Mucosa of descending colon (tissue), 3 donors: ENCODE measurements at regions not wholly inside any gene's neighbourhood (a gene's known extent, or its start where the extent isn't known, plus 50 kb on each side); places are given as distances from the start of the nearest gene placed in this dataset.
A peak's percentile ranks its signal among the peaks of the same experiment; 100 is the strongest.
"Not testable (repeated sequence)": the region's sequence is repeated elsewhere in the genome, so short reads cannot be mapped to it uniquely, and the experiment has no call there.

Experiments
- ATAC-seq: fragments of 200-7000 bp; cut with Tn5 transposase; one replicate; pipeline ENCODE4 v1.9.1; 2020; ENCODE audit warnings: mild to moderate bottlenecking, moderate library complexity
- DNase-seq, 3 donors: peaks; one replicate each; pipeline ENCODE4 v3.0.0-alpha.2; 2020
- H3K36me3 ChIP-seq: fragments of 200-600 bp; one replicate; pipeline ENCODE4 v1.8.0; 2021; ENCODE audit warnings: low read depth, mild to moderate bottlenecking
- H3K4me1 ChIP-seq: fragments of 200-600 bp; one replicate; pipeline ENCODE4 v1.8.0; 2021; ENCODE audit warnings: low read depth, mild to moderate bottlenecking
- H3K4me3 ChIP-seq: fragments of 200-600 bp; one replicate; pipeline ENCODE4 v1.8.0; 2021; ENCODE audit warnings: mild to moderate bottlenecking
- H3K9me3 ChIP-seq: fragments of 200-600 bp; one replicate; pipeline ENCODE4 v1.8.0; 2021; ENCODE audit warnings: mild to moderate bottlenecking
- intact Hi-C, 2 donors: fragments of 100-400 bp; cut with DNase I in 1 of 2; cut with micrococcal nuclease in 1 of 2; formaldehyde crosslinking; loops; one replicate each; pipeline versions ENCODE4 v1.11.0 to v1.11.1; 2022; cut with DNase I, micrococcal nuclease
- TF ChIP-seq, protein P1 (sequence below): fragments of 200-600 bp; IDR thresholded peaks from one replicate; pipeline ENCODE4 v1.8.0; 2022; ENCODE audit warnings: antibody characterized with exemption, mild to moderate bottlenecking
- donor health status: DM: no; HTN: no; CAD: no; lungs with moderate emphysema.
- donor health status: DM: no; HTN: no; CAD: no.
- donor health status: DM: no; HTN: yes; CAD: no.

- ATAC-seq = no peak
- H3K36me3 ChIP-seq = no peaks in the 10 kb centered on the region
- TF ChIP-seq, protein P1, sequence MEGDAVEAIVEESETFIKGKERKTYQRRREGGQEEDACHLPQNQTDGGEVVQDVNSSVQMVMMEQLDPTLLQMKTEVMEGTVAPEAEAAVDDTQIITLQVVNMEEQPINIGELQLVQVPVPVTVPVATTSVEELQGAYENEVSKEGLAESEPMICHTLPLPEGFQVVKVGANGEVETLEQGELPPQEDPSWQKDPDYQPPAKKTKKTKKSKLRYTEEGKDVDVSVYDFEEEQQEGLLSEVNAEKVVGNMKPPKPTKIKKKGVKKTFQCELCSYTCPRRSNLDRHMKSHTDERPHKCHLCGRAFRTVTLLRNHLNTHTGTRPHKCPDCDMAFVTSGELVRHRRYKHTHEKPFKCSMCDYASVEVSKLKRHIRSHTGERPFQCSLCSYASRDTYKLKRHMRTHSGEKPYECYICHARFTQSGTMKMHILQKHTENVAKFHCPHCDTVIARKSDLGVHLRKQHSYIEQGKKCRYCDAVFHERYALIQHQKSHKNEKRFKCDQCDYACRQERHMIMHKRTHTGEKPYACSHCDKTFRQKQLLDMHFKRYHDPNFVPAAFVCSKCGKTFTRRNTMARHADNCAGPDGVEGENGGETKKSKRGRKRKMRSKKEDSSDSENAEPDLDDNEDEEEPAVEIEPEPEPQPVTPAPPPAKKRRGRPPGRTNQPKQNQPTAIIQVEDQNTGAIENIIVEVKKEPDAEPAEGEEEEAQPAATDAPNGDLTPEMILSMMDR = no peak
- no peak overlapping the region for H3K4me3 ChIP-seq
- no peaks in the 10 kb centered on the region for H3K4me1 ChIP-seq
- H3K9me3 ChIP-seq = no peaks in the 10 kb centered on the region
- intact Hi-C loops = no loop called here
- DNase-seq = no peak
Measured at GRCh38 chr5:89307972-89308371, 425.0 kb upstream of the MEF2C start.

- DNase-seq, H3K4me3 ChIP-seq, intact Hi-C loops, H3K4me1 ChIP-seq, ATAC-seq, H3K36me3 ChIP-seq, H3K9me3 ChIP-seq: not testable (repeated sequence)
Measured at GRCh38 chr5:89307141-89307540, 424.2 kb upstream of the MEF2C start.

- Histone ChIP-seq H3K4me1 (no peaks in the 10 kb centered on the region), H3K9me3 (no peaks in the 10 kb centered on the region), H3K36me3 (no peaks in the 10 kb centered on the region), H3K4me3 (no peak overlapping the region)
- TF ChIP-seq, protein P1 = no peak
- intact Hi-C loops = no loop called here
- peak; percentile 38 for ATAC-seq
- DNase-seq = no peak
Measured at GRCh38 chr5:89303033-89303480, 420.1 kb upstream of the MEF2C start.

- TF ChIP-seq, protein P1 = no peak
- H3K9me3 ChIP-seq = no peaks in the 10 kb centered on the region
- H3K36me3 ChIP-seq = no peaks in the 10 kb centered on the region
- DNase-seq (no peak), ATAC-seq (no peak)
- no peak overlapping the region for H3K4me3 ChIP-seq
- no peaks in the 10 kb centered on the region for H3K4me1 ChIP-seq
- intact Hi-C loops = no loop called here
Measured at GRCh38 chr5:89302102-89302891, 419.3 kb upstream of the MEF2C start.

GRCh38 chr5:89301321-89302025, 418.5 kb upstream of the MEF2C start:
- TF ChIP-seq, protein P1 = no peak
- no peak overlapping the region for H3K4me3 ChIP-seq
- H3K36me3 ChIP-seq = no peaks in the 10 kb centered on the region
- no peaks in the 10 kb centered on the region for H3K4me1 ChIP-seq
- peak; percentile 28 for ATAC-seq
- intact Hi-C loops = no loop called here
- no peaks in the 10 kb centered on the region for H3K9me3 ChIP-seq
- DNase-seq = no peak

- Histone ChIP-seq H3K4me3 (no peak overlapping the region), H3K9me3 (no peaks in the 10 kb centered on the region), H3K36me3 (no peaks in the 10 kb centered on the region), H3K4me1 (no peaks in the 10 kb centered on the region)
- TF ChIP-seq, protein P1 = no peak
- DNase-seq (no peak), ATAC-seq (no peak)
- intact Hi-C loops = no loop called here
Measured at GRCh38 chr5:89300426-89300970, 417.5 kb upstream of the MEF2C start.
